GM18520 (cell line): ENCODE measurements at regions not wholly inside any gene's neighbourhood (a gene's known extent, or its start where the extent isn't known, plus 50 kb on each side); places are given as distances from the start of the nearest gene placed in this dataset.

ENCODE experiments used
- ATAC-seq: cut with Tn5 transposase; IDR thresholded peaks from one replicate; pipeline ENCODE4 v1.9.1; 2021; ENCODE audit not compliant: unreplicated experiment

DNA sequence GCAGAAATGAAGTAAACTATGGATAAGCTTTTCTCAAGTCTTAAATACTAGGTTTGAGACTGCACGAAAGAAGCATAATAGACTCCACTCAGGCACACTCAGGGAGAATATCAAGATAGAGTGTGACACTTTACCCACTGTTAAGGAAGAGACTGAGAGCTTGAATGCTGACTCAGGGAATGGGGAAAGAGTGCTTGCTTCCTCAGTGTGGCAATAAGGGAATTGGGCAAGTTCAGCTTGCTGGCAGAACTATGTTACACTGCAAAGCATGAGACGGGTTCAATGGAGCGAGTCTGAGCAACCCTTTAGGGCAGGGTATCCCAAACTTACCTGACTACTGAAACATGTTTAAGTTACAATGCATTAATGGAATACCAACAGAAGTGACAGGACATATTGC is 237.7 kb upstream of the MEF2C start:
- ATAC-seq, result no peak

DNA sequence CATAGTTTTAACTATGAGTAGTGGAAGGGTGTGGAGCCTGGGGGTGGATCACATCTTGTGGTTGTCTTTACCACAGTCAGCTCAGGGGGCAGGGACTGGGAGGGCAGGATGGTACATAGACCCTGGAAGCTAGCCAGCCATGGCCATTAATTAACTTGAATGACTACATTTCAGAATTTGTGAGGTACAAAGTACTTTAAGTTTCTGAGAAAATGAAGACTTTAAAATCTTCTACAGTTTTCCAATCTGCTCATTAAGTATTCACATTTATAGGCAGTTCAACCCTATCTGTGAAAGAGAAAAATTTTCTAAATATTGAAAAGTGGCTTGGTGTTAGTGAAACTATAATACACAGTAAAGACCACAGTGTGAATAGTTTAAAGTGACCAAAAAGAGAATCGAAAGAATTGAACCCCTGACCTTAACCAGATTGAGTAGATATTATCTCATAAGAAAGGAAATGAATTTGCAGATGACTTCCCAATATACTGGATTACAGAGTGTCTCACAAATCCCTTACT is 234.2 kb upstream of the MEF2C start:
- peak; percentile 94 for ATAC-seq

- no peak for ATAC-seq
Observed at GRCh38 chr5:89110916-89111646, 228.1 kb upstream of the MEF2C start.

DNA sequence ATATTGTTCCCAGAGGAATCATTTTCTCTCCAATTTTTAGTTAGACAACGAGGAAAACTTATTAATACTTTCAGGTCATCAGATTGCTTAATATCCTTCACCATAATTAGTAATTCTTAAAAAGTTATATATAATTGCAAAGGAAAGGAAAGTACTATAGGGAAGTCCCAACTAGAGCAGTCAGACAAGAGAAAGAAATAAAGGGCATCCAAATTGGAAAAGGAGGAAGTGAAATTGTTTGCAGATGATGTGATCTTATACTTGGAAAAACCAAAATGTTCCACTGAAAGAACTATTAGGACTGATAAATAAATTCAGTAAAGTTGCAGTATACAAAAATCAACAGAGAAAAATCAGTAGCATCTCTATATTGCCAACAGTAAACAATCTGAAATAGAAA is 223.5 kb upstream of the MEF2C start:
- no peak for ATAC-seq

GRCh38 chr5:89105836-89106235 is 222.9 kb upstream of the MEF2C start:
- ATAC-seq, result no peak

DNA sequence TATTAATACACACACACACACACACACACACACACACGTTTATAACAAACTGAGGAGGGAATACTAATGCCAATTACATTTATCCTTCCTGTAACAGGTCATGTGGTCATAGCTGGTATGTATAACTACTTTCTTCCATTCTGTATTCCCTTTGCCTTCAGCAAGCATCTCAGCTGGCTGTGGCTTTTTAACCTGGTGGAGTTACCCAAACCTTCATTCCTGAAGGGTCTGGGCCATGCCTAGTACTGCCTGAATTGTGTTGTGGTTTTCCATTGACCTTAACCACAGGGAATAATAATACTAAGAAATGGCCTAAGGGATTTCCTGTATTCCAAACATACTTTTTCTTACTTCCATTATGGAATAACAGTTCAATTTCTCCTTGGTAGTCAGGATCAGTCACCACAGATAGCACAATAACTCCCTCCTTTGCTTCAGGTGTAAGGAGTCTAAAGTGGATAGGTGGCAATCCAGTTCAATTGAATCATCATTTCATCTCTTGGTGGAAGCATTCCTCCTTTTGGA is 222.2 kb upstream of the MEF2C start:
- no peak for ATAC-seq

DNA sequence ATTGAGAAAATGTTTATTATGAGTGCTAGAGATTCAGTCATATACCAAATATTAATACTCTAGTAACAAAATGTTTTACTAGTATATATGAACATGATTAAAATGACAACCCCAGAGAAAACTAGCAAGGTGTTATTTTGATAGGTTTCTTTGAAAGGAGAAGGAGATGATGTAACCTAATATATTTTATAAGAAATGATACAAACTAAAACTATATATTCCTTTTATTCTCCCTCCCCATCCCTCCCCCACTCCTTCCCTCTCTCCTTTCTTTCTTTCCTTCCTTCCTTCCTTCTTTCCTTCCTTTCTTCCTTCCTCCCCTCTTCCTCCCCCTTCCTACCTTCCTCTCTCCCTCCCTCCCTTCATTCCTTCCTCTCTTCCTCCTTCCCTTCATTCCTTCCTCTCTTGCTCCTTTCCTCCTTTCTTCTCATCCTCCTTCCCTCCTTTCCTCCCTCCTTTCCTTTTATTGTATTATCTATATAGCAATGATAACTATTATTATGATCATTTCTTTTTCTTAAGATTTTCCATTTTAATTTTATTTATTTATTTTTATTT is 215.3 kb upstream of the MEF2C start:
- ATAC-seq, result no peak

- ATAC-seq, result peak; percentile 85
Observed at GRCh38 chr5:89097103-89097502, 214.1 kb upstream of the MEF2C start.

DNA sequence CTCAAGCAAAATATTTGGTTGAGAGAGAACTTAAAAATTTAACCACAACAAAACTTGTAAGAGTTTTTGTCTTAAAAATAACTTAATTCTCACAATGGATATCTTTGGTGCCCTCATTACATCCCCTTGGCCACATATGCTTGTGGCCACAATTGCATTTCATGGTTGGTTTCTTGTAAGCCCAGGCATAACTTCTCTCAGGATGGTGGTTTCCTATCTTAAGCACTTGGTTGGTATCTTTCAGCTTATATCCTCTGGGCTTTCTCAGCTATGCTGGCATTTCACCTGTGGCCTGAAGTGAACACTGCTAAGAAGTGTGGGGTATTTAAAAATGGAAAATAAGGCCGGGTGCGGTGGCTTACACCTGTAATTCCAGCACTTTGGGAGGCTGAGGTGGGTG is 212.4 kb upstream of the MEF2C start:
- ATAC-seq, result no peak

DNA sequence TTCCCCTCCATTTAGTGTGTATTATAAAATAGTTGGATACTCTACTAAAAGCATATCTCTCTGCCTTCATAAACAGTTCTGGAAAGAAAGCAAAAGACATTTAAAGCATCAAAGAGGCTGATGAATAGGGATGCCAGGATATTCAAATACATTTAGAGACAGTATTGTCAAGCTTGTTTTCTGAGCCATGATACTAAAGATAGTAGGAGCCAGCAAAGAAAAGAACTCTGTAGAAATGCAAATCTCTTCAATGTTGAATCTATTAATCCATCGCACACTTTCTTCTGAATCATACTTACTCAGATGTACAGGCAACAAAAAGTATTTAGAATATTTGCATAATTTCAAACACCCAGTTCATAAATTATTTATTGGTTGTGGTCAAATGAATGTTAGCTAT is 207.1 kb upstream of the MEF2C start:
- ATAC-seq, result no peak

DNA sequence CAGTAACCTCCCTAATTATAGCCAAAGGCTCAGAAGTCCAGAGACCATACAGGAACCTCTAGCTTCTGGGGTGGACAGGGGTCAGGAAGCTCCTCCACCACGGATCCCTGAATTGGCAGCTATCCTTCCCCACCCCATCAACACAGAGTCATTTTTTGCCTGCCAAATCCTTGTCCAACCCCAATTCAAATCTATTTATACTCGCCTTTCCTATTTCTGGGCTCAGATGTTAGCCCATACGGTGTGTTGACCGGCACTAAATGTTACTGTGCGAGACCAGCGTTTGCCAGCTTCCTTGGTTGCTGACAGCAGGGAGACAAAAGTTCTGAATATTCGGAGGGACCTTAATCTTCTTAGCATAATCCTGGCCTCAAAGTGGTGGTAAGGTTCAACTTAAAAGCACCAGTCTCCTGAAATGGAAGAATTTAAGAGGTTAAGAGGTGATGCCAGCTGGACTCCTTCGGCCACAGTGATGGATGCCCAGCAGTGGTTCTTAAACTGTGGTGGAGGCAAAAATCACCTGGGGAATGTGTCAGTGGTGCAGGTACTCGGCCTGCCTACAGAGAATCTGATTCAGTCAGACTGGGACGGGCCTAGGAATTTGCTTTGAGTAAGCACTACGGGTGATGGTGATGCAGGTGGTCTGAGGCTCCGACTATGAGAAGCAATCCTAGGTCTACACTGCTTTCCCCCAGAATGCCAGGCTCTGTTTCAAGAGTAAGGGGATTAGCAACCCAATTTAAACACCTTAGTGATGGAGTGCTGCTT is 204.8 kb upstream of the MEF2C start:
- no peak for ATAC-seq

GRCh38 chr5:89087128-89087527 is 204.1 kb upstream of the MEF2C start:
- no peak for ATAC-seq

GRCh38 chr5:89086390-89087086 is 203.6 kb upstream of the MEF2C start:
- no peak for ATAC-seq

- no peak for ATAC-seq
Observed at GRCh38 chr5:89083791-89084190, 200.8 kb upstream of the MEF2C start.

DNA sequence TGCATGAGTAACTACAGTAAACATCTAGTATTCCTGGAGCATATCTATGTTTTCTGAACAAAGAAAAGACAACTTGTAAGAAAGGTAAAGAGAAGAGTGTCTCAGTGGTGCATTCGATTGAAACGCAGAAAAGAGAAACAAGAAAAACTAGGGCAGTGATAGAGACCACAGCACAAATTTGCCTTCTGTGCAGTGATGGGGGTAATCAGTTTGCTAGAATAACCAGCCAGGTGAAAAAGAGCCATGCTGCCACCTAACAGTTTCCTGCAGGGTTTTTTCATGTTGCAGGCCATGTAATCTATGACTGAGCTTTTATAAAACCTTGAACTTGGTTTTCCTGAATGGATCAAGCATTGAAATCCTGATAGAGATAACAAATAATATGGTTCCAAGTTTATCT is 198.4 kb upstream of the MEF2C start:
- no peak for ATAC-seq

GRCh38 chr5:89080467-89081116 is 197.6 kb upstream of the MEF2C start:
- ATAC-seq, result no peak

GRCh38 chr5:89072842-89073672 is 190.1 kb upstream of the MEF2C start:
- ATAC-seq, result no peak

DNA sequence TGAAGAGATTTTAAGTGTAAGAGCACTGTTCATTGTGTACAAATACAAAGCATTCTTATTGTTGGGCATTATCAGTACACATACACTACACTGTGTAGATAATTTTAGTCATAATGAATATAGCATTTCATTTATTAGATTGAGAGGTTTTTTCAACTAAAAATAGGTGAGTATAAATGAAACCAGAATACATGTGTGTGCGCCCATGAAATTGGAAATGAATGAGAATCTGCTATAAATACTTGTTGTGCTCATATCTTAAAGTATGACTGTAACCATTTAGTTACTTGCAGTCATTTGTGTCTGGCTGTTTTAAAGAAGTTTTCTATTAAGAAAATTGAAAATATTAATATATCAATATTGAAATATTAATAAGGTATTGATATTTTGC is 189.0 kb upstream of the MEF2C start:
- ATAC-seq, result peak; percentile 53

DNA sequence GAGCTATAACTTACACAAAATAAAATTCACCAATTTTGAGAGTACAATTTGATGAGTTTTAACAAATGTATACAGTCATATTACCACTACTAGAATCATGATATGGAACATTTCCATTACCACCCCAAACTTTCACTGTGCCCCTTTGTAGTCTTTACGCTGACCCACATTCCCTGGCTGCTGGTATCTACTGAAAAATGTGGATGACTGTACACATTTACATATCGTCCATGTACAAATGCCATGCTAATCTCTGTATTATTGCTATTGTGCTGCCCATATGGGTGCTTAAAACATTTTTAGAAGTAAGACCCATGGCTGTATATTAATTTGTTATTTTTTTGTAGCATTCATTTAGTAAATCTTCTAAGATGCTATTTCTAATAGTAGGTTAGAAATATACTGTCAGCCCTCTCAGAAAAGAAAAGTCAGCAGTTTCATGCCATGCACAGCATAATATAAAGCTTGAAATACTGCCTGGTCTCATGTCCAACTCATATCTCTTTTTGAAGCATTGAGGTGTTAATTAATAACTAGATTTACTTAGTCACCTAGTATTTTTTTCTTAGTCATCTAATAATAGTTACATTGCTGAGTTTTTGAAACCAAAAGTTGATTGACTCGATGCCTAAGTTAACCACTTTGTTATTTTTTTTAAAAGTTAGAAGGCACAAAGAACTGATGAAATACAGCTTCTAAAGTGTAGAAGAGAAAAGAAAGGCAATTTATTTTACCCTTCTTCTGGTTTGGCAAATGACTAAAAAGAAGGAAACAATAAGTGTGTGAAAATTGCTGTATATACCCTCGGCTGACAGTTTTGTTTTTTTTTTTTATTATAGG is 188.3 kb upstream of the MEF2C start:
- peak; percentile 65 for ATAC-seq
